Muscle of leg (tissue), 3 donors: ENCODE measurements at regions not wholly inside any gene's neighbourhood (a gene's known extent, or its start where the extent isn't known, plus 50 kb on each side); places are given as distances from the start of the nearest gene placed in this dataset.

Experiments
- DNase-seq: peaks from one replicate; pipeline ENCODE4 v3.0.0; 2013
- H3K27ac ChIP-seq: one replicate; pipeline ENCODE4 v1.5.1; 2013; ENCODE audit warnings: mild to moderate bottlenecking, low read length, control low read depth
- H3K27me3 ChIP-seq: one replicate; pipeline ENCODE4 v1.6.1; 2013; ENCODE audit warnings: low read length; ENCODE audit not compliant: control insufficient read depth, insufficient read depth
- H3K36me3 ChIP-seq: one replicate; pipeline ENCODE4 v1.6.1; 2013; ENCODE audit warnings: low read length; ENCODE audit not compliant: control insufficient read depth, insufficient read depth
- H3K4me1 ChIP-seq: one replicate; pipeline ENCODE4 v1.6.1; 2013; ENCODE audit warnings: low read length; ENCODE audit not compliant: control insufficient read depth, insufficient read depth
- H3K4me3 ChIP-seq: one replicate; pipeline ENCODE4 v1.5.1; 2013; ENCODE audit warnings: low read length, control low read depth
- H3K9me3 ChIP-seq: replicated peaks from 2 replicates; pipeline ENCODE4 v1.6.1; 2013; ENCODE audit warnings: low read depth, low read length; ENCODE audit not compliant: control insufficient read depth
- WGBS: methylation state at CpG from one replicate; pipeline ENCODE4 v1.1.5; 2013; ENCODE audit warnings: missing lambda C conversion rate; ENCODE audit not compliant: insufficient coverage; 5-methylcytosine and 5-hydroxymethylcytosine counted together

GRCh38 chr17:15117239-15117638 is 147.9 kb downstream of the PMP22 start:
- peaks cover 7% of the 10 kb centered on the region for H3K4me1 ChIP-seq
- peaks cover 6% of the 10 kb centered on the region for H3K9me3 ChIP-seq
- no peak overlapping the region for H3K4me3 ChIP-seq
- no peak overlapping the region for H3K27ac ChIP-seq
- no peaks in the 10 kb centered on the region for H3K36me3 ChIP-seq
- no peak for DNase-seq
- H3K27me3 ChIP-seq = no peaks in the 10 kb centered on the region
- WGBS = no CpG with 5 or more reads among the region's 2 CpGs

DNA sequence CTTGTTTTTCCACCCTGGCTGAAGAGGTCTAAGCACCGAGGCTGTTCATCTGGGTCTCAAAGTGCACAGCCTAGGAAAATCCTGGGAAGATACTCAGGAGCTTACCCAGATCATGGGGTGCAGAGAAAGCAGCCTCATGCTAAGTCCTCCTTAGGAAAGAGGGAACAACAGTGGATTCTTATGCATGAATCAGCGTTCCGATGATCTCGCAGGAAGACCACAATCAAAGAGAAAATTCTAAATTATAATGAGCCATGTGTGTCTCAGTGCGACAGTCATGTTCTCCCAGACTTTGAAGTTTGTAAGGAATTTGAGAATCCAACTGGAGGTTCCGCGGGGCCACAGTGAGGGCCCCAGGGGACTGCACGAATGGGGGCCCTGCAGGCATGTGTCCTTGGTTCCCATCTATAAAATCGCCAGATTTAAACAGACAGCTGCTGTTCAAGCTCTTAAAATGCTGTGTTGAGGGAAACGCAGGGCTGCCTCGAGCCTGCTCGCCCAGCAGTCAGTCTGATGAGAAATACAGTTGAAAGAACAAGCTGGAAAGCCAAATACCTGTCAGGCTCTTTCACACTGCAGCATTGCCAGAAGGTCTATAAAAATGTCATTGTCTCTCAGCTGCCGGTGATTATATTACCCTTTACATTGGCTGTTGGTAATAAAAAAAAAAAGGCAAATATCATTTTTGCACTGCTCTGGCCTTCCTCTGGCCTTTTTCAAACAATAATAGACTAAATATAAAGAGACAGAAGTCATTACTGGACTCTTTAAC is 152.1 kb downstream of the PMP22 start:
- peaks cover 7% of the 10 kb centered on the region for H3K4me1 ChIP-seq
- no peaks in the 10 kb centered on the region for H3K36me3 ChIP-seq
- peaks cover 6% of the 10 kb centered on the region for H3K9me3 ChIP-seq
- no peak overlapping the region for H3K4me3 ChIP-seq
- peak; percentile 69 for DNase-seq
- 18% methylated on average over 6 of the region's 13 CpGs for WGBS
- H3K27ac ChIP-seq = no peak overlapping the region
- H3K27me3 ChIP-seq = no peaks in the 10 kb centered on the region

- Histone ChIP-seq H3K4me3 (no peak overlapping the region), H3K27me3 (no peaks in the 10 kb centered on the region), H3K27ac (no peak overlapping the region), H3K4me1 (peaks cover 7% of the 10 kb centered on the region), H3K36me3 (no peaks in the 10 kb centered on the region), H3K9me3 (no peaks in the 10 kb centered on the region)
- WGBS = no CpG with 5 or more reads among the region's 3 CpGs
- no peak for DNase-seq
Observed at GRCh38 chr17:15109608-15110007, 155.5 kb downstream of the PMP22 start.

DNA sequence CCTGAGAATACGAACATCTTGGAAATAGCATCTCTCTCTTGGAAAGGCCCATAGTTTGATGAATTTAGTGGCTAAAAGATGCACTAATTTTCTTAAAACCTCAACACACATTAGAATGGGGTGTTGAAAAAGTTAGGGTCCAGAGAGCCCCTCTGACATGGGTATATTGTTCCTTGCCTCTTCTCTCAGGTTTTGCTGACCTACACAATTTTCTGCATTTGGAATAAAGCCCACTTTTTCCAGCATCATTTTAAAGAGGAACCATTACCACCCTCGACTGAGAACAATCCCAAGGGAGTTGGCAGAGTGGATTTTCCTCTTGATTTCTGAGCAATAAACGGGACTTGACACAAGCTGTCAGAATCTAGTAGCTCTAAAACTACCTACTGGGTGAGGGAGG is 156.1 kb downstream of the PMP22 start:
- no peaks in the 10 kb centered on the region for H3K36me3 ChIP-seq
- no peak for DNase-seq
- WGBS = no CpG with 5 or more reads among the region's 3 CpGs
- H3K27ac ChIP-seq = no peak overlapping the region
- peaks cover 7% of the 10 kb centered on the region for H3K4me1 ChIP-seq
- H3K9me3 ChIP-seq = no peaks in the 10 kb centered on the region
- no peaks in the 10 kb centered on the region for H3K27me3 ChIP-seq
- no peak overlapping the region for H3K4me3 ChIP-seq

DNA sequence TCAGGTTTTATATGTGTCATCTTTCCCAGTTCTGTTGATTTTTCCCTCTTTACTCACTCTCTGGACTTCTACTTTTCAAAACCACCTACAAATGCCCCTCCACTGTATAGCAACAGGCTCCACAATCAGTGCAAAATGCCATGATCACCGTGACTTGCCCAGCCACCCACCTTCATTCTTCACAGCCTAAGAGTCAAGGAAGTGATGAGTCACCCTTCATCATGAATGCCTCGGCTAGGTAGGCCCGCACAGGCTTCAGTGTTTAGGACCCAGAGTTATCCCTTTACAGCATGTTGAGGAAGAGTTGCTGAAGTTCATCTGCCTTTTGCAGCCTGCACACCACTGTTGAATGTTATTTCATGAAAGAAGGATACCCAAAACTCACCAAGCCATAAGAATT is 158.6 kb downstream of the PMP22 start:
- Histone ChIP-seq H3K27me3 (no peaks in the 10 kb centered on the region), H3K27ac (no peak overlapping the region), H3K4me3 (no peak overlapping the region), H3K9me3 (no peaks in the 10 kb centered on the region), H3K36me3 (no peaks in the 10 kb centered on the region), H3K4me1 (no peaks in the 10 kb centered on the region)
- 20% methylated on average over 1 of the region's 3 CpGs for WGBS
- no peak for DNase-seq

DNA sequence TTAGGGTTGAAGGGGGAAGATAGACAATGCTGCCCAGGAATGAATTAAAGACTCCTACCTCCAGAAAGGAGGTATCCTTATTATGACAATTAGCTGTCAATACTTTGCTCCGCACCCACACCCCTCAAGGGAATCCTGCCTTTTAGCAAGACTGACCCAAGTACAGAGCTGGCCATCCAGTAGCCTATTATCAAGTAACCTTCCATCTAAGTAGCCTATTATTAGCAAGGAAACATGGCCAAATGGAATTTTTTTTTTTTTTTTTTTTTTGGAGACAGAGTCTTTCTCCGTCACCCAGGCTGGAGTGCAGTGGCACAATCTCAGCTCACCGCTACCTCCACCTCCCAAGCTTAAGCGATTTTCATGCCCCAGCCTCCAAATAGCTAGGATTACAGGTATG is 161.3 kb downstream of the PMP22 start:
- Histone ChIP-seq H3K27me3 (peaks cover 3% of the 10 kb centered on the region), H3K9me3 (no peaks in the 10 kb centered on the region), H3K27ac (no peak overlapping the region), H3K4me3 (no peak overlapping the region), H3K36me3 (no peaks in the 10 kb centered on the region), H3K4me1 (no peaks in the 10 kb centered on the region)
- DNase-seq = no peak
- WGBS = 83% methylated on average over 1 of the region's 4 CpGs

- Histone ChIP-seq H3K4me1 (no peaks in the 10 kb centered on the region), H3K27ac (no peak overlapping the region), H3K4me3 (no peak overlapping the region), H3K27me3 (peaks cover 3% of the 10 kb centered on the region), H3K36me3 (no peaks in the 10 kb centered on the region), H3K9me3 (no peaks in the 10 kb centered on the region)
- DNase-seq = no peak
- no CpG with 5 or more reads among the region's 2 CpGs for WGBS
Observed at GRCh38 chr17:15101175-15101574, 164.0 kb downstream of the PMP22 start.

GRCh38 chr17:15096511-15096910 is 168.6 kb downstream of the PMP22 start:
- no peak for DNase-seq
- Histone ChIP-seq H3K27me3 (peaks cover 3% of the 10 kb centered on the region), H3K4me1 (no peaks in the 10 kb centered on the region), H3K27ac (no peak overlapping the region), H3K4me3 (no peak overlapping the region), H3K36me3 (no peaks in the 10 kb centered on the region), H3K9me3 (no peaks in the 10 kb centered on the region)
- WGBS = no CpG with 5 or more reads among the region's 4 CpGs

GRCh38 chr17:15095935-15096334 is 169.2 kb downstream of the PMP22 start:
- no peaks in the 10 kb centered on the region for H3K4me1 ChIP-seq
- H3K27me3 ChIP-seq = no peaks in the 10 kb centered on the region
- H3K4me3 ChIP-seq = no peak overlapping the region
- WGBS = no CpG with 5 or more reads among the region's 2 CpGs
- no peak overlapping the region for H3K27ac ChIP-seq
- no peaks in the 10 kb centered on the region for H3K36me3 ChIP-seq
- no peaks in the 10 kb centered on the region for H3K9me3 ChIP-seq
- DNase-seq = no peak

- no peak overlapping the region for H3K27ac ChIP-seq
- 60% methylated on average over 3 of the region's 7 CpGs for WGBS
- no peaks in the 10 kb centered on the region for H3K9me3 ChIP-seq
- no peak overlapping the region for H3K4me3 ChIP-seq
- H3K4me1 ChIP-seq = peaks cover under 1% of the 10 kb centered on the region
- H3K27me3 ChIP-seq = no peaks in the 10 kb centered on the region
- DNase-seq = no peak
- H3K36me3 ChIP-seq = no peaks in the 10 kb centered on the region
Observed at GRCh38 chr17:15092762-15093161, 172.4 kb downstream of the PMP22 start.

GRCh38 chr17:15092261-15092660 is 172.9 kb downstream of the PMP22 start:
- no peaks in the 10 kb centered on the region for H3K9me3 ChIP-seq
- H3K4me3 ChIP-seq = no peak overlapping the region
- H3K27ac ChIP-seq = no peak overlapping the region
- no peaks in the 10 kb centered on the region for H3K36me3 ChIP-seq
- DNase-seq = no peak
- no peaks in the 10 kb centered on the region for H3K27me3 ChIP-seq
- peaks cover 4% of the 10 kb centered on the region for H3K4me1 ChIP-seq
- WGBS = no CpG with 5 or more reads among the region's 2 CpGs
